Liver (tissue), 3 donors: ENCODE measurements at regions not wholly inside any gene's neighbourhood (a gene's known extent, or its start where the extent isn't known, plus 50 kb on each side); places are given as distances from the start of the nearest gene placed in this dataset.

Experiments
- CTCF ChIP-seq: fragments of 150-350 bp; IDR thresholded peaks from 2 replicates; pipeline ENCODE4 v1.5.1; 2017; ENCODE audit warnings: improper control_type of control experiment, low read depth, low read length; ENCODE audit not compliant: missing input control
- EGR1 ChIP-seq, 2 donors: IDR thresholded peaks; 2 replicates each; pipeline ENCODE4 v1.6.1; 2016 to 2018; ENCODE audit warnings: antibody characterized with exemption in 2 of 2, low read depth in 2 of 2
- GABPA ChIP-seq, 2 donors: IDR thresholded peaks in 1 of 2; conservative IDR thresholded peaks in 1 of 2; 2 replicates each; pipeline ENCODE4 v1.6.1; 2016; ENCODE audit warnings: antibody characterized with exemption in 2 of 2, mild to moderate bottlenecking in 1 of 2, moderate library complexity in 1 of 2
- HNF4A ChIP-seq, 2 donors: conservative IDR thresholded peaks; 2 replicates each; pipeline ENCODE4 v1.6.1; 2016; ENCODE audit warnings: antibody characterized with exemption in 2 of 2, mild to moderate bottlenecking in 2 of 2
- MAX ChIP-seq: IDR thresholded peaks from 2 replicates; pipeline ENCODE4 v1.6.1; 2016; ENCODE audit warnings: antibody characterized with exemption
- RAD21 ChIP-seq, 2 donors: IDR thresholded peaks; 2 replicates each; pipeline ENCODE4 v1.6.1; 2016; ENCODE audit warnings: antibody characterized with exemption in 2 of 2, mild to moderate bottlenecking in 2 of 2
- SP1 ChIP-seq: IDR thresholded peaks from 2 replicates; pipeline ENCODE4 v1.6.1; 2018; ENCODE audit warnings: antibody characterized with exemption, mild to moderate bottlenecking
- TAF1 ChIP-seq: conservative IDR thresholded peaks from 2 replicates; pipeline ENCODE4 v1.6.1; 2016; ENCODE audit warnings: antibody characterized with exemption, mild to moderate bottlenecking
- TF ChIP-seq, protein P1 (sequence below): IDR thresholded peaks from 2 replicates; pipeline ENCODE4 v1.6.1; 2016; ENCODE audit warnings: antibody characterized with exemption, mild to moderate bottlenecking
- donor health status: healthy.
- donor health status: healthy.

GRCh38 chr14:51168215-51168613 is 71.8 kb upstream of the TMX1 start:
- TF ChIP-seq SP1 (no peak), RAD21 (IDR thresholded peaks at IDR 0.05) (no peak), TAF1 (no peak), CTCF (no peak), MAX (no peak), EGR1 (IDR thresholded peaks at IDR 0.05; ENCODE audit: low read depth in 2 of 2) (no peak), HNF4A (conservative IDR thresholded peaks at IDR 0.05) (no peak), GABPA (IDR thresholded peaks at IDR 0.05 in 1 of 2, conservative IDR thresholded peaks at IDR 0.05 in 1 of 2) (no peak)
- TF ChIP-seq, protein P1, sequence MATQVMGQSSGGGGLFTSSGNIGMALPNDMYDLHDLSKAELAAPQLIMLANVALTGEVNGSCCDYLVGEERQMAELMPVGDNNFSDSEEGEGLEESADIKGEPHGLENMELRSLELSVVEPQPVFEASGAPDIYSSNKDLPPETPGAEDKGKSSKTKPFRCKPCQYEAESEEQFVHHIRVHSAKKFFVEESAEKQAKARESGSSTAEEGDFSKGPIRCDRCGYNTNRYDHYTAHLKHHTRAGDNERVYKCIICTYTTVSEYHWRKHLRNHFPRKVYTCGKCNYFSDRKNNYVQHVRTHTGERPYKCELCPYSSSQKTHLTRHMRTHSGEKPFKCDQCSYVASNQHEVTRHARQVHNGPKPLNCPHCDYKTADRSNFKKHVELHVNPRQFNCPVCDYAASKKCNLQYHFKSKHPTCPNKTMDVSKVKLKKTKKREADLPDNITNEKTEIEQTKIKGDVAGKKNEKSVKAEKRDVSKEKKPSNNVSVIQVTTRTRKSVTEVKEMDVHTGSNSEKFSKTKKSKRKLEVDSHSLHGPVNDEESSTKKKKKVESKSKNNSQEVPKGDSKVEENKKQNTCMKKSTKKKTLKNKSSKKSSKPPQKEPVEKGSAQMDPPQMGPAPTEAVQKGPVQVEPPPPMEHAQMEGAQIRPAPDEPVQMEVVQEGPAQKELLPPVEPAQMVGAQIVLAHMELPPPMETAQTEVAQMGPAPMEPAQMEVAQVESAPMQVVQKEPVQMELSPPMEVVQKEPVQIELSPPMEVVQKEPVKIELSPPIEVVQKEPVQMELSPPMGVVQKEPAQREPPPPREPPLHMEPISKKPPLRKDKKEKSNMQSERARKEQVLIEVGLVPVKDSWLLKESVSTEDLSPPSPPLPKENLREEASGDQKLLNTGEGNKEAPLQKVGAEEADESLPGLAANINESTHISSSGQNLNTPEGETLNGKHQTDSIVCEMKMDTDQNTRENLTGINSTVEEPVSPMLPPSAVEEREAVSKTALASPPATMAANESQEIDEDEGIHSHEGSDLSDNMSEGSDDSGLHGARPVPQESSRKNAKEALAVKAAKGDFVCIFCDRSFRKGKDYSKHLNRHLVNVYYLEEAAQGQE, result no peak
